ENCODE measurements at regions not wholly inside any gene's neighbourhood (a gene's known extent, or its start where the extent isn't known, plus 50 kb on each side); places are given as distances from the start of the nearest gene placed in this dataset.

GRCh38 chr1:216866714-216867113 lies 143.5 kb upstream of the ESRRG start:
- TF ChIP-seq CTCF (IDR thresholded peaks at IDR 0.05; ENCODE audit: borderline replicate concordance, control extremely low read depth, extremely low read depth, insufficient read depth, missing control alignments): no peak
- DNase-seq (ENCODE audit: low spot score): no peak
- in situ Hi-C loops (cut with MboI; ENCODE audit: low sequenced_read_pairs, unreplicated experiment): no loop called here

- DNase-seq (ENCODE audit: low spot score): no peak
- in situ Hi-C loops (cut with MboI; ENCODE audit: low sequenced_read_pairs, unreplicated experiment): no loop called here
- TF ChIP-seq CTCF (IDR thresholded peaks at IDR 0.05; ENCODE audit: borderline replicate concordance, control extremely low read depth, extremely low read depth, insufficient read depth, missing control alignments): no peak
Measured at GRCh38 chr1:216855810-216856209, 132.6 kb upstream of the ESRRG start.

GRCh38 chr1:216854836-216855484 lies 131.7 kb upstream of the ESRRG start:
- in situ Hi-C loops (cut with MboI; ENCODE audit: low sequenced_read_pairs, unreplicated experiment): no loop called here

GRCh38 chr1:216851073-216851472 lies 127.8 kb upstream of the ESRRG start:
- no peak for TF ChIP-seq CTCF (IDR thresholded peaks at IDR 0.05; ENCODE audit: borderline replicate concordance, control extremely low read depth, extremely low read depth, insufficient read depth, missing control alignments)
- in situ Hi-C loops (cut with MboI; ENCODE audit: low sequenced_read_pairs, unreplicated experiment): no loop called here
- no peak for DNase-seq (ENCODE audit: low spot score)

More at GRCh38 chr1:216854836-216855484, 131.7 kb upstream of the ESRRG start:
- TF ChIP-seq CTCF (IDR thresholded peaks at IDR 0.05; ENCODE audit: borderline replicate concordance, control extremely low read depth, extremely low read depth, insufficient read depth, missing control alignments): no peak
- no peak for DNase-seq (ENCODE audit: low spot score)

GRCh38 chr1:216849146-216849545 lies 125.9 kb upstream of the ESRRG start:
- TF ChIP-seq CTCF (IDR thresholded peaks at IDR 0.05; ENCODE audit: borderline replicate concordance, control extremely low read depth, extremely low read depth, insufficient read depth, missing control alignments): no peak
- in situ Hi-C loops (cut with MboI; ENCODE audit: low sequenced_read_pairs, unreplicated experiment): no loop called here
- no peak for DNase-seq (ENCODE audit: low spot score)

- no peak for TF ChIP-seq CTCF (IDR thresholded peaks at IDR 0.05; ENCODE audit: borderline replicate concordance, control extremely low read depth, extremely low read depth, insufficient read depth, missing control alignments)
- in situ Hi-C loops (cut with MboI; ENCODE audit: low sequenced_read_pairs, unreplicated experiment): no loop called here
- no peak for DNase-seq (ENCODE audit: low spot score)
Measured at GRCh38 chr1:216847397-216848036, 124.3 kb upstream of the ESRRG start.
